Panc1 (cell line): ENCODE measurements at regions not wholly inside any gene's neighbourhood (a gene's known extent, or its start where the extent isn't known, plus 50 kb on each side); places are given as distances from the start of the nearest gene placed in this dataset.

ENCODE experiments used
- ATAC-seq: fragments of 200-7000 bp; cut with Tn5 transposase; 2 replicates; pipeline ENCODE4 v1.9.1; 2020; ENCODE audit warnings: mild to moderate bottlenecking, moderate library complexity
- BruUV-seq: library from RNA; stranded (reverse); fragments of 400-500 nt; replicated peaks from 2 replicates; lab custom pipeline; 2021; lab: Mats Ljungman, UMichigan
- CTCF ChIA-PET: fragments of 300-600 bp; sonication (Branson Sonifier 250); formaldehyde crosslinking; loops from one replicate; lab custom pipeline; 2022; ENCODE audit warnings: antibody characterized with exemption; lab: Charles Lee
- POLR2A ChIA-PET: fragments of 300-600 bp; sonication (Branson Sonifier 250); formaldehyde crosslinking; loops from one replicate; lab custom pipeline; 2022; ENCODE audit warnings: antibody characterized with exemption; lab: Charles Lee
- DNase-seq: peaks from one replicate; pipeline ENCODE4 v3.0.0-alpha.2; 2010; ENCODE audit warnings: low read depth, low spot score
- H3K27ac ChIP-seq: 2 replicates; pipeline ENCODE4 v1.5.1; 2011; ENCODE audit warnings: mild to moderate bottlenecking, low read length, inconsistent platforms
- H3K27me3 ChIP-seq: fragments of 200-500 bp; sonication (Bioruptor generic); 2 replicates; pipeline ENCODE4 v1.6.0; 2014; ENCODE audit warnings: low read length, inconsistent platforms; ENCODE audit not compliant: control insufficient read depth, insufficient read depth
- H3K36me3 ChIP-seq: fragments of 200-500 bp; sonication (Bioruptor generic); 2 replicates; pipeline ENCODE4 v1.5.1; 2014; ENCODE audit warnings: inconsistent platforms, mild to moderate bottlenecking, low read length, moderate library complexity; ENCODE audit not compliant: control insufficient read depth, insufficient read depth
- H3K4me1 ChIP-seq: 2 replicates; pipeline ENCODE4 v1.5.1; 2011; ENCODE audit warnings: inconsistent platforms, mild to moderate bottlenecking, low read length, moderate library complexity; ENCODE audit not compliant: control insufficient read depth, insufficient read depth
- H3K4me3 ChIP-seq, 2 experiments: 2 replicates each; pipeline ENCODE4 v1.5.1; 2011 to 2012; ENCODE audit warnings: low read depth in 2 of 2, low read length in 2 of 2, mild to moderate bottlenecking in 2 of 2, inconsistent platforms in 1 of 2, moderate library complexity in 1 of 2
- H3K9me3 ChIP-seq: fragments of 200-500 bp; sonication (Bioruptor generic); 2 replicates; pipeline ENCODE4 v1.5.1; 2014; ENCODE audit warnings: low read depth, mild to moderate bottlenecking, inconsistent platforms, low read length, moderate library complexity; ENCODE audit not compliant: control insufficient read depth, insufficient read depth
- CTCF ChIP-seq: fragments of 450-650 bp; IDR thresholded peaks from 2 replicates; pipeline ENCODE4 v1.5.1; 2017; ENCODE audit warnings: mild to moderate bottlenecking
- POLR2AphosphoS5 ChIP-seq: IDR thresholded peaks from 2 replicates; pipeline ENCODE4 v1.6.1; 2012; ENCODE audit warnings: mild to moderate bottlenecking, low read depth, low read length, moderate library complexity
- REST ChIP-seq, 2 experiments: IDR thresholded peaks; 2 replicates each; pipeline ENCODE4 v1.6.1; 2011 to 2012; ENCODE audit warnings: low read depth in 2 of 2, control low read depth in 1 of 2, low read length in 1 of 2, mild to moderate bottlenecking in 1 of 2, moderate library complexity in 1 of 2; ENCODE audit not compliant: insufficient read depth in 1 of 2
- SIN3A ChIP-seq: IDR thresholded peaks from 2 replicates; pipeline ENCODE4 v1.6.1; 2012; ENCODE audit warnings: low read depth, mild to moderate bottlenecking, low read length, moderate library complexity, borderline replicate concordance; ENCODE audit not compliant: insufficient read depth
- TCF7L2 ChIP-seq: IDR thresholded peaks from 2 replicates; pipeline ENCODE4 v1.6.1; 2011; ENCODE audit warnings: mild to moderate bottlenecking, low read depth, low read length, inconsistent platforms
- in situ Hi-C: cut with HindIII; loops from 2 replicates; pipeline ENCODE4 v1.10.0; 2016; ENCODE audit warnings: low sequenced_read_pairs, low pct_unique_long_range_greater_than_20kb
- intact Hi-C: fragments of 100-400 bp; cut with micrococcal nuclease; formaldehyde crosslinking; loops from one replicate; pipeline ENCODE4 v1.10.0; 2022; ENCODE audit not compliant: unreplicated experiment

GRCh38 chrX:793216-793770, 162.7 kb downstream of the SHOX start:
- Histone ChIP-seq H3K27ac (no peak overlapping the region), H3K9me3 (no peaks in the 10 kb centered on the region), H3K27me3 (no peaks in the 10 kb centered on the region), H3K4me3 (no peak overlapping the region), H3K4me1 (no peaks in the 10 kb centered on the region), H3K36me3 (no peaks in the 10 kb centered on the region)
- intact Hi-C loops: no loop called here
- ATAC-seq (no peak), DNase-seq (no peak)
- no TSS peak for BruUV-seq
- in situ Hi-C loops: no loop called here
- no peak for TF ChIP-seq SIN3A
- no peak for TF ChIP-seq REST (IDR thresholded peaks at IDR 0.05; ENCODE audit: insufficient read depth in 1 of 2, low read depth in 2 of 2, low read length in 1 of 2)
- no peak for TF ChIP-seq TCF7L2
- TF ChIP-seq CTCF: no peak
- no peak for TF ChIP-seq POLR2AphosphoS5
- ChIA-PET POLR2A (no interaction called here), CTCF (no interaction called here)

- no peak for DNase-seq
- intact Hi-C loops: no loop called here
- CTCF ChIA-PET: no interaction called here
- H3K4me3 ChIP-seq: no peak overlapping the region
- H3K4me1 ChIP-seq: no peaks in the 10 kb centered on the region
- TF ChIP-seq CTCF (no peak), POLR2AphosphoS5 (no peak)
- no peak overlapping the region for H3K27ac ChIP-seq
- H3K9me3 ChIP-seq: no peaks in the 10 kb centered on the region
- ATAC-seq: no peak
- no peaks in the 10 kb centered on the region for H3K27me3 ChIP-seq
- POLR2A ChIA-PET: no interaction called here
- no peaks in the 10 kb centered on the region for H3K36me3 ChIP-seq
- no TSS peak for BruUV-seq
- in situ Hi-C loops: no loop called here
Measured at GRCh38 chrX:791479-792034, 161.0 kb downstream of the SHOX start.
